ENCODE measurements at regions not wholly inside any gene's neighbourhood (a gene's known extent, or its start where the extent isn't known, plus 50 kb on each side); places are given as distances from the start of the nearest gene placed in this dataset.

GRCh38 chr3:162760789-162761188 lies 1264.2 kb downstream of the OTOL1 start:
- no peak for DNase-seq (ENCODE audit: low spot score)
- in situ Hi-C loops (cut with HindIII; ENCODE audit: low sequenced_read_pairs), result no loop called here

- in situ Hi-C loops (cut with HindIII; ENCODE audit: low sequenced_read_pairs), result no loop called here
These were observed 1267.6 kb downstream of the OTOL1 start for GRCh38 chr3:162764051-162764807.

GRCh38 chr3:162764808-162765071 lies 1268.1 kb downstream of the OTOL1 start:
- DNase-seq (ENCODE audit: low spot score), result no peak
- in situ Hi-C loops (cut with HindIII; ENCODE audit: low sequenced_read_pairs), result no loop called here

More at GRCh38 chr3:162764051-162764807, 1267.6 kb downstream of the OTOL1 start:
- no peak for DNase-seq (ENCODE audit: low spot score)

- in situ Hi-C loops (cut with HindIII; ENCODE audit: low sequenced_read_pairs), result no loop called here
- DNase-seq (ENCODE audit: low spot score), result no peak
These were observed 1268.9 kb downstream of the OTOL1 start for GRCh38 chr3:162765524-162765923.

GRCh38 chr3:162769564-162769963 lies 1273.0 kb downstream of the OTOL1 start:
- in situ Hi-C loops (cut with HindIII; ENCODE audit: low sequenced_read_pairs), result no loop called here
- DNase-seq (ENCODE audit: low spot score), result no peak

GRCh38 chr3:162770551-162770950 lies 1273.9 kb downstream of the OTOL1 start:
- DNase-seq (ENCODE audit: low spot score), result no peak
- in situ Hi-C loops (cut with HindIII; ENCODE audit: low sequenced_read_pairs), result no loop called here

GRCh38 chr3:162774613-162775100 lies 1278.0 kb downstream of the OTOL1 start:
- DNase-seq (ENCODE audit: low spot score), result no peak
- in situ Hi-C loops (cut with HindIII; ENCODE audit: low sequenced_read_pairs), result no loop called here

- in situ Hi-C loops (cut with HindIII; ENCODE audit: low sequenced_read_pairs), result no loop called here
- no peak for DNase-seq (ENCODE audit: low spot score)
These were observed 1279.5 kb downstream of the OTOL1 start for GRCh38 chr3:162776148-162776547.

GRCh38 chr3:162777118-162777517 lies 1280.5 kb downstream of the OTOL1 start:
- in situ Hi-C loops (cut with HindIII; ENCODE audit: low sequenced_read_pairs), result no loop called here
- DNase-seq (ENCODE audit: low spot score), result no peak

GRCh38 chr3:162780313-162780712 lies 1283.7 kb downstream of the OTOL1 start:
- DNase-seq (ENCODE audit: low spot score), result no peak
- in situ Hi-C loops (cut with HindIII; ENCODE audit: low sequenced_read_pairs), result no loop called here

- no peak for DNase-seq (ENCODE audit: low spot score)
- in situ Hi-C loops (cut with HindIII; ENCODE audit: low sequenced_read_pairs), result no loop called here
These were observed 1303.3 kb downstream of the OTOL1 start for GRCh38 chr3:162799910-162800309.

GRCh38 chr3:162802228-162802965 lies 1305.8 kb downstream of the OTOL1 start:
- DNase-seq (ENCODE audit: low spot score), result no peak
- in situ Hi-C loops (cut with HindIII; ENCODE audit: low sequenced_read_pairs), result no loop called here

GRCh38 chr3:162810776-162811175 lies 1314.2 kb downstream of the OTOL1 start:
- in situ Hi-C loops (cut with HindIII; ENCODE audit: low sequenced_read_pairs), result no loop called here
- no peak for DNase-seq (ENCODE audit: low spot score)

- in situ Hi-C loops (cut with HindIII; ENCODE audit: low sequenced_read_pairs), result no loop called here
- no peak for DNase-seq (ENCODE audit: low spot score)
These were observed 1346.1 kb downstream of the OTOL1 start for GRCh38 chr3:162842549-162843216.

GRCh38 chr3:162845918-162846317 lies 1349.3 kb downstream of the OTOL1 start:
- in situ Hi-C loops (cut with HindIII; ENCODE audit: low sequenced_read_pairs), result no loop called here
- DNase-seq (ENCODE audit: low spot score), result no peak

- in situ Hi-C loops (cut with HindIII; ENCODE audit: low sequenced_read_pairs), result no loop called here
- DNase-seq (ENCODE audit: low spot score), result no peak
These were observed 1350.9 kb downstream of the OTOL1 start for GRCh38 chr3:162847511-162847910.

- no peak for DNase-seq (ENCODE audit: low spot score)
- in situ Hi-C loops (cut with HindIII; ENCODE audit: low sequenced_read_pairs), result no loop called here
These were observed 1367.0 kb downstream of the OTOL1 start for GRCh38 chr3:162863579-162863978.

GRCh38 chr3:162865466-162865865 lies 1368.9 kb downstream of the OTOL1 start:
- no peak for DNase-seq (ENCODE audit: low spot score)

GRCh38 chr3:162879021-162879562 lies 1382.5 kb downstream of the OTOL1 start:
- in situ Hi-C loops (cut with HindIII; ENCODE audit: low sequenced_read_pairs), result no loop called here

More at GRCh38 chr3:162865466-162865865, 1368.9 kb downstream of the OTOL1 start:
- in situ Hi-C loops (cut with HindIII; ENCODE audit: low sequenced_read_pairs), result no loop called here

GRCh38 chr3:162884373-162884772 lies 1387.8 kb downstream of the OTOL1 start:
- DNase-seq (ENCODE audit: low spot score), result no peak
- in situ Hi-C loops (cut with HindIII; ENCODE audit: low sequenced_read_pairs), result no loop called here

More at GRCh38 chr3:162879021-162879562, 1382.5 kb downstream of the OTOL1 start:
- no peak for DNase-seq (ENCODE audit: low spot score)

Measured in G401 (cell line).